NCI-H1436 treated with DMSO at 0.1 percent for 48 hours (cell line): ENCODE measurements at regions not wholly inside any gene's neighbourhood (a gene's known extent, or its start where the extent isn't known, plus 50 kb on each side); places are given as distances from the start of the nearest gene placed in this dataset.
"Not testable (repeated sequence)": the region's sequence is repeated elsewhere in the genome, so short reads cannot be mapped to it uniquely, and the experiment has no call there.

Source experiments
- DNase-seq: peaks from one replicate; lab custom pipeline; 2025; lab: John Stamatoyannopoulos, UW

GRCh38 chr15:61336026-61336638 is 107.0 kb upstream of the RORA start:
- no peak for DNase-seq

- DNase-seq = not testable (repeated sequence)
Observed at GRCh38 chr15:61334714-61335113, 105.6 kb upstream of the RORA start.

GRCh38 chr15:61331019-61331418 is 101.9 kb upstream of the RORA start:
- no peak for DNase-seq

GRCh38 chr15:61327019-61327631 is 98.0 kb upstream of the RORA start:
- peak; percentile 67 for DNase-seq

GRCh38 chr15:61319892-61320291 is 90.8 kb upstream of the RORA start:
- no peak for DNase-seq

- no peak for DNase-seq
Observed at GRCh38 chr15:61318802-61319525, 89.9 kb upstream of the RORA start.

GRCh38 chr15:61318301-61318700 is 89.2 kb upstream of the RORA start:
- DNase-seq = peak; percentile 28

- DNase-seq = no peak
Observed at GRCh38 chr15:61315471-61315870, 86.4 kb upstream of the RORA start.

- no peak for DNase-seq
Observed at GRCh38 chr15:61314427-61314826, 85.3 kb upstream of the RORA start.

GRCh38 chr15:61309617-61310016 is 80.5 kb upstream of the RORA start:
- no peak for DNase-seq

- no peak for DNase-seq
Observed at GRCh38 chr15:61309031-61309511, 80.0 kb upstream of the RORA start.

- no peak for DNase-seq
Observed at GRCh38 chr15:61308437-61308836, 79.3 kb upstream of the RORA start.

- DNase-seq = no peak
Observed at GRCh38 chr15:61307474-61307873, 78.4 kb upstream of the RORA start.

GRCh38 chr15:61301701-61302100 is 72.6 kb upstream of the RORA start:
- no peak for DNase-seq

- no peak for DNase-seq
Observed at GRCh38 chr15:61299075-61299763, 70.1 kb upstream of the RORA start.

- DNase-seq = no peak
Observed at GRCh38 chr15:61295239-61295638, 66.1 kb upstream of the RORA start.

GRCh38 chr15:61282661-61283060 is 53.6 kb upstream of the RORA start:
- DNase-seq = no peak

GRCh38 chr15:61281328-61281727 is 52.2 kb upstream of the RORA start:
- DNase-seq = no peak
